Activated naive CD4-positive, alpha-beta T cell treated with Interleukin-2 at 50 U/mL for 16 hours (primary cell): ENCODE measurements at regions not wholly inside any gene's neighbourhood (a gene's known extent, or its start where the extent isn't known, plus 50 kb on each side); places are given as distances from the start of the nearest gene placed in this dataset.

ENCODE experiments used
- DNase-seq: peaks from one replicate; pipeline ENCODE4 v3.0.0-alpha.2; 2020

DNA sequence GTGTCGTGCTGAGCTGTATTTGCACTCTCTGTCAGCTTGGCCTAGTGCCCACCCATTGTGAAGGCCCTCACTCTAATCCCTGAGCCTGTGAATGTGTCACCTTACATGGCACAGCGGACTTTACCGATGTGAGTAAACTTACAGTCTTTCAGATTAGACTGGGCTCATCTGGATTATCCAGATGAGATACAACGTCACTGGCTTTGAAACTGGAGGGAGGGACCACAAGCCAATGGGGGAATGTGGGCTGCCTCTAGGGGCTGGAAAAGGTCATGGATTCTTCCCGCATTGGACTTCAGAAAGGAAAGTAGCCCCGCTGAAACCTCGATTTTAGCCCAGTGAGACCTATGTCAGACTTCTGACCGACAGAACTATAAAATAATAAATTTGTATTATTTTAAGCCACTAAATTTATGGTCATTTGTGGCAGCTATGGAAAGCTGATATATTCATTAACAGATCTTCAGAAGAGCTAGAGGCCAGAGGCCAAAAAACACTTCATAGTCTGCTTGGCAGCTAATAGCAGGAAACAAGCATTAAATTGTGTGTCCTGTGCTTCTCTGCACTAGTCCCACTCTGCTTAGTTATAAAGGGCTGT lies 139.0 kb upstream of the GAS1 start:
- no peak for DNase-seq

DNA sequence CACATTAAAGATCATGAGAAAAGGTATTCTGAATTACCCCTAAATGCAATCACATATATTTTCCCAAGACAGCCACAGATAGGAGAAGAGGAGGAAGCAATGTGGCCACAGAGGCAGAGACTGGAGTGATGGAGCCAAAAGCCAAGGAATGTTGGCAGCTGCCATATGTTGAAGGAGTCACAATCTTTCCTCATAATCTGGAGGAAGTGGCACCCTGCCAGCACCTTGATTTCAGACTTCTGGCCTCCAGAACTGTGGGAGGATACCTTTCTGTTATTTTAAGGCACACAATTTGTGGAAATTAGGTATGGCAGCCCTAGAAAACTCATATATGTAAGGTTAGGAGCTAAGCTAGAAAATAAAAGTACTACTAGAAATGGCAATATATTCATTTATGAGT lies 139.9 kb upstream of the GAS1 start:
- DNase-seq, result no peak

DNA sequence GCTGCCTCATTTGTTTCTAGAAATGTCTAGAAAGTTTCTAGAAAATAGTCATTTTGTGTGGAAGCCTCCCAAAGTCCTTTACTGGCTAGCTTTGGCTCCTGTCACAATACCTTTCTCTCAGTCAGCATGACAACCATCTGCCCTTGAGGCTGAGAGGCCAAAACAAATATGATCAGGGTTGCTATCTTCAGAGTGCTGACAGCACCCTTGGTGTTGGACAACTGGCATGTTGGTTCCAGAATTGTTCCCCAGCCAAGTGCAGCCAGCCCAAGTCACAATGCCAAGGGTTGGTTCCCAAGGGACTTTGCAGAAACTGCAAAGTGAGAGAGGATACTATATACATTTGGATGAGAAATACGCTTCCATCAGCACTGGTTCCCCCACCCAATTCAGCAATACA lies 140.9 kb upstream of the GAS1 start:
- no peak for DNase-seq

DNA sequence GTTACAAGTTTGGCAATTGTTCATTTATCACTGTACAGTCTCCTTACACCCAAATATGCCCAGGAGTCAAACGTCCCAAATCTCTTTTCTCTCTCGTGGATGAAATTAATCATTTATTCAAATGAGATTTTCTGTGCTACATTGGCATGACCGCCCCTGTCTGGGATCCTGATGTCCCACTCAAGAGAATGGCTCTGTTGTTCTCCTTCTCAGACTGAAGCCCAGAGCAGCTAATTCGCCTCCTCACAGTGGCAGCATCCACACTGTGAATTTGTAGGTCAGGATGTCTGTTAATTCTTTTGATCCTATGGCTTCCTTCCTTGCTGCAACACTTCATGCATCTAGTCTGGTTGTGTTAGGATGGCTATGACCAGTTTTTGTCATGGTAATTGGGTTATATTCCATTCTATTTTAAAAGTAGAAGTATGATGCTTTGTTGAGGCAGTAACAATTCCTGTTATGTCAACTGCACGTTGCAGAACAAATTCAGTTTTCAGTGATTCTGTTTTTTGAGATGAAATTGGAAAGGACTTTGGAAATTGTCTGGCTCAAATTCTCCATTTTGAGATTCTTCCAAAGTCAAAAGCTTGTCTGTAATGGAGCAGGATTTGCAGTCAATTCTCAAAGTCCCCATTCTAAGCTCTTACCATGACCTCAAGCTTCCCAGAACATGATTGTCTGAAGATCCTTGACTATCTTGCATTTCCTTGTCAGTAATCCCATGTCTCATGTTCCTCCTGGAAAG lies 141.5 kb upstream of the GAS1 start:
- DNase-seq, result no peak

- DNase-seq, result no peak
Measured at GRCh38 chr9:87089506-87089905, 142.2 kb upstream of the GAS1 start.

DNA sequence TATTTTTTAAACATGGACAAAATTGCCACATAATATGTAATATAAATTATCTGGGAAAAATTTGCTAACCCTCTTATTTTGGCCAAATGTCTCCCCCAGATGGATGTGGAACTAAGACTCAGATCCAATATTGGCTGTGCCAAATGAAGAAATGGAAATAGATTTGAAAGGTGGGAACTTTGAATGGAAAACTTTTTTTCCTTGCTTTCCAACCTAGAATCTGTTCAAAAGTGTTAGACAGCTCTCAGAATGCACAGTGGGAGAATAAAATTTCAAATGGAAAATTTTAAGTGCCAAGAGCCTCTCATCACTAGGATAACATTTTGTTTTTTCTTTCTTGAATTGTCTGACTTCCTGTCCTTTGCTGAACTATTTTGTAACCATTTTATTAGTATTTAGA lies 142.6 kb upstream of the GAS1 start:
- no peak for DNase-seq

DNA sequence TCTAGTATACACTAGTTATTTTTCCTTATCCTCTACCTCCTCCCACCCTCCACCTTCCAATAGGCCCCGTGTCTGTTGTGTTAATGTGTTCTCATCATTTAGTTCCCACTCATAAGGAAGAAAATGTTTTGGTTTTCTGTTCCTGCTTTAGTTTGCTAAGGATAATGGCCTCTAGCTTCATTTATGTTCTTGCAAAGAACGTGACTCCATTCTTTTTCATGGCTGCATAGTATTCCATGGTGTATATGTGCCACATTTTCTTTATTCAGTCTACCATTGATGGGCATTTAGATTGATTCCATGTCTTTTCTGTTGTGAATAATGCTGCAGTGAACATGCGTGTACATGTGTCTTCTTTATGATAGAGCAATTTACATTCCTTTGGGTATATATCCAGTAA lies 146.5 kb upstream of the GAS1 start:
- DNase-seq, result no peak

DNA sequence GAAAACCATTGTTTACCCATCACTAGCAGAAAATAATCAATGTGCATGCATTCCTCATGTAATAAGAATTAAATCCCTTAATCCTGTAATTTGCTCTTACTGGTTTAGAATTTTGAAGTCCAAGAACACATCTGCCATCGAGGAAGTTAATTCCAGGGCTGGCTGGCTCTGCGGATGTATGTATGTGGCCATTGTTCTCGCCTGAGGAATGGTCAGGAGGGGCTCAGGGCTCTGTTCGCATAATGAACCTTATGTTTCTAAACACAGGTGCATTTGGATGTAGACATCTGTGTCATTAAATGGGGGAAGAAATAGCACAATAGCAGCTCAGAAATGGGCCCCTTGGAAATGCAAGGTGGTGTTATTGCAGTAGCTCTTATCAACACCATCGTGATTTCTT lies 148.6 kb upstream of the GAS1 start:
- no peak for DNase-seq

- DNase-seq, result no peak
Measured at GRCh38 chr9:87096506-87096905, 149.2 kb upstream of the GAS1 start.

GRCh38 chr9:87097238-87097637 lies 149.9 kb upstream of the GAS1 start:
- no peak for DNase-seq

DNA sequence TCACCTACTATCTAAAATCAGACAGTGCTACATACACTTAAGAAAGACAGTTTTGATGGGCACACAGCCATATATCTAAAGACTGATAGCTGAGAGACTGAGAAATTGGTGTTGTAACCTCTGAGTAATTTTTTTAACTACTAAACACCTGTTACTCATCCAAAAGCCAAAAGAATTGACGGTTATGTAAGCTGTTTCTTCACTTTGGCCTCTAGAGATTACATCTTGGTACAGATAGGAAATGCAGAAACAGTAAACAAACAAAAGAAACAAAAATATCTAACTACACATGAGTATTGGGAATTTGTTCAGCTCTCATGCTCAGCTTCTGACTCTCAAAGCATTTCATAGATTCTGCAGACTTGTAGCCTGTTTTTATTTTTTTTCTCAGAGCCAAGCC lies 152.1 kb upstream of the GAS1 start:
- no peak for DNase-seq

GRCh38 chr9:87100001-87100400 lies 152.7 kb upstream of the GAS1 start:
- DNase-seq, result no peak

DNA sequence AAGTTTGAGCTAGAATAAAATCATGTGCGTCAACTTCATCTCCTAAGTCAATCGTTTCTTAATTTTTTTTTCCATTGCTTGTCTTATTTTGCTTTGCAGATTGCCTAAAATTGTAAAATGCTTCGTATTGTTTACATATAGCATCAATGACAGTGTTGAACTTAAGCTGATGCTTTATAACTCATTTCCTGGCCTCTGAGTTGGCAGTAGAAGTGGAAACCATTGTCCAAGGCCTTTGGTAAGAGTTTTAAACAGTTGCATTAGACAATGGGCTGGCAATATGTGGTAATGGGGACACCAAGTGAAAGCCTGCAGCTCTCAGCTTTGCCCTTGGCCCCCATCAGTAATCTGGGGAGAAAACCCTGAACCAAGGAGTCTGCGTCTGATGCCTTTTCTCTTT lies 154.8 kb upstream of the GAS1 start:
- DNase-seq, result no peak

GRCh38 chr9:87107072-87107471 lies 159.8 kb upstream of the GAS1 start:
- DNase-seq, result no peak

- no peak for DNase-seq
Measured at GRCh38 chr9:87108661-87109060, 161.4 kb upstream of the GAS1 start.

- DNase-seq, result no peak
Measured at GRCh38 chr9:87109231-87109631, 161.9 kb upstream of the GAS1 start.

DNA sequence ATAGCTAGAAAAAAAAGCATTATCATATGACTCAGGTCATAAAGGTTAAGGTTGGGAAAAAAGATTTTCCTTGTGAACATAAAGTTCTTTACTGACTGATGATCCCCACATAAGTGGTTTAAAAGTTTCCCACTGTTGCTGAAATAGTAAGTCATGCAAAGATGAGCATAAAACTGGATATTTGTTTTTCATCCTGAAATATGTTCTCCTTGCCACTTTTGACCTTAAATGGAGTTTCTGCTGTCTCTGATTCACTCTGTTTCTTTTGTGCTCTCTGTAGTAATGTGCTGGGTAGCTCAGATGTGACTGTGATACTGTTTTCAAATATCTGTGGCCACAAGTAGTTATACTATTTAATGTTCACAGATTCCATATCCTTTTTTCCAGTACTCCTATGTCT lies 162.5 kb upstream of the GAS1 start:
- DNase-seq, result no peak

GRCh38 chr9:87111010-87111409 lies 163.7 kb upstream of the GAS1 start:
- no peak for DNase-seq

DNA sequence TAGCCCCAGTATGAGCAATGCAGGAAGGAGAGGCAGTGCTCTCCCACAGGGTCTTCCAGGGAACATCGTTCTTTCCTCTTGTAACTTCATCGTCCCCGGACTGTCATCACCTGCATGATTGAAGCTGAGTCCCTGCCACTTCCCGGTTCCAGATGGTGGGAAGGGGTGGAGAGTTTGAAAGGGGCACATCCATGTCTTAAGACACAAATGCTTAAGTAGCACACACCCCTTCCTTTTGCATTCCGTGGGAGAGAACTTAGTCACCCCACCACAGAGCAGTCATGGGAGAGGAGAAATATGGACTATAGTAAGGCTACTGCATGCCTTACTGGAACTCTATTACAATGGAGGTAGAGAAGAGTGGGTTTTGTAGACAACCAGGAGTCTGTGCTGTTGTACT lies 165.3 kb upstream of the GAS1 start:
- DNase-seq, result no peak

DNA sequence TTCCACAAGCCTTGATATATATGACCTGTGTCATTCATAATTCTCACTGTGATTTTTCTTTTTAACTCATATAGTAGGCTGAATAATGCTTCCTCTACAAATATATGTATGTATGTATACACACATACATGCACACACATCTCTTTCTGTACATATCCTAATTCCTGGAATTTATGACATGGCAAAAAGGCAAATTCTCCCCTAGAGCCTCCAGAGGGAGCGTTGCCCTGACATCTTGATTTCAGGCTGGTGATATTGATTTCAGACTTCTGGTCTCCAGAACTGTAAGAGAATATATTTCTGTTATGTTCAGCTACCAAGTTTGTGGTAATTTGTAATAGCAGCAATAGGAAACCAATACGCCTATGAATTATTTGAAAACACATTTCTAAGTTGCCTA lies 166.6 kb upstream of the GAS1 start:
- DNase-seq, result no peak

DNA sequence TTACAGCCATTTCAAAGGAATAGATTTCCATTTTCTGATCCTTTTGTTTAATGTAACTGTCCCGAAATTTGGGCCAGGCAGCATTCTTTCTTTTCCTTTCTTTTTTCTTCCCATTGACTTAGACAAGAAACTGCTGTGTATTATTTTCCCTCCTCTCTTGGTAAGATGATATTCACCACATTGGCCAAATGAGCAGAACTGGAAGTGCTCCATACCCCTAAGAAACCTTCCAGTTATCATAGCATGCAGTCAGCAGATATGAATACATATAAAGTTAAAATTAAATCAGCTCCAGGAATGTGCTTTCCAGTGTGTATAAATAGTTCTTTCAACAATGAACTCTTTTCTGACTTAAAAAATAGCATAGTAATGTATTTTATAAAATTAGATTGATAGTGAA lies 168.5 kb upstream of the GAS1 start:
- DNase-seq, result no peak

GRCh38 chr9:87116492-87116891 lies 169.2 kb upstream of the GAS1 start:
- DNase-seq, result no peak

- no peak for DNase-seq
Measured at GRCh38 chr9:87118594-87118993, 171.3 kb upstream of the GAS1 start.

DNA sequence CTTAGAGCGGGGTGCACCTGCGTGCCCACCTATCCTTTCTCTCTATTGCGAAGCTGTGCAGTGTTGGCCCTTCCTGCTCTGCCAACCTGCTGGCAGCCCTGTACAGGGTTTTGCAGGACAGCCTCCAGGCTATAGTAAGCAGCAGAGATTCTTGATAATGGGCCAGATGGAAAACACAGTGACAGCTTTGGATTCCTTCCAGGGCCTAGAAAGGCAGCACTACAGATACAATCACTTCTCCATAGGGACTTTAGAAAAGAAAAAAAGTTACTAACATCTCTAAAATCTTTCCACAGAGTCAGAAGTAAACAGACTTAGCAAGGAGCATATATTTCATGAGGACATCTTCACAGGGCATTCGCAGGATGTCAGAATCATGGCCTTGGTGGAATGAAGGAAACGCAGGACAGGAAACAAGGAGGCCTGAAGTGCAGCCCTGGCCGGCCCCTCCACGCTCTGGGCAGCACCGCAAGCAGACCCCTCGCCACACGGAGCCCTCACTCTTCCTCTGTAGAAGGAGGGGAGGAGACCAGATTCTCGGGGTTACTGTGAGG lies 172.1 kb upstream of the GAS1 start:
- no peak for DNase-seq

DNA sequence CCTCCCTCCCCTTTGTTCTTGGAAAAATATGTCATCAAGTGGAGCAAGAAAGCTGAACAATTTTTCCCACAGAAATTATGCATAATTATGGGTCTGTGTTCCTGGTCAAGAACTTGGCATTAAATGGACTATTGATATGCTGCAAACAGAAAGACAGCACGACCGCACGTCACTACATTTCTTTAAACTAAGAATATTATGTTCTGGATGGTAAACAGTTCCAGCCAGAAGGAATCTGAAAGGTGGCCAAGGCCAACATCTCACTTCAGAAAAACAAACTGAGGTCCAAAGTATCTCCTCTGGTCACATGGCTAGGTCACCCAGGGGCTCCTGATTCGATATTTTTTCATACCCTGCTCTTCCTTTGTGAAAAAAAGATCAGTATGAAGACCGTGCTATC lies 173.3 kb upstream of the GAS1 start:
- no peak for DNase-seq
